ENCODE measurements at regions not wholly inside any gene's neighbourhood (a gene's known extent, or its start where the extent isn't known, plus 50 kb on each side); places are given as distances from the start of the nearest gene placed in this dataset.
A peak's percentile ranks its signal among the peaks of the same experiment; 100 is the strongest.
"Not testable (repeated sequence)": the region's sequence is repeated elsewhere in the genome, so short reads cannot be mapped to it uniquely, and the experiment has no call there.

DNA sequence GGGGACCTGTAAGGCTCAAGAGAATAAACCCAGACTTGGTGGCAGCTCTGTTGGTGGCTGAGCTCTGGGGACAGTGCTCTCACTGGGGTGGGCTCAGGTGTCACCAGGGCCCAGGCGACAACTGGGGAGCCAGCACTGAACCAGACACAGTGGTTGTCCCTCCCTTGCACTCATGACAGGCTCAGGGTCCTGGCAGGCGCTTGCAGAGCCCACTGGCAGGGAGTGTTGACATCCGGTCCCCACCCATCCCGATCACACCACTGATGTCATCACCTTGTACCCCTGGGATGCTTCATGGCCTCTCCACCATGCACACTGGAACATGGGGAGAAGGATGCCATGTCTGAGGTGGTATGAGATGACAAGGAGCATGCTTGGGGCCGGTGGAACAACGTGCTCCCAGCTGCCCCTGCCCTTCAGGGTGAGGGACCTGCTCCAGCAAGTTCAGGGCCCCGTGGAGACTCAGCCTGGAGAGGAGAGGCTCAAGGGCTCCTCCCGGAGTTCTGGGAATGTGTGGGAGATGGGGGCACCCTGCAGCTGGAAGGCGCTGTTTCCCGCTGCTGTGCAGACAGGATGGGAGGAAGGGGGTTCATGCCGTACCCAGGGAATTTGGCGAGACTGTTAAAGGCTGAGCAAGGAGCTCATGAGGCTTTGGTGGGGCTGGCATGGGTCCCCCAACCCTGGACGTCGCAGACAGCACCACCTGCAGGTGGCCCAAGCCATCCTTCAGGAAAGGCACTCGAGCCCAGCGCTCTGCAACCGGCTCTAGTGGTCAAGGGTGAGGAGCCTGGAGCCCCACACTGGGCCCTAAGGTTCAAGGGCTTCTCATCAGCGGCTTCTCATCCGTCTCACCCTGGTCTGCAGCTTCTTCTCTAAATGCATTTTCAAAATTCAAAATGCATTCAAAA, 141.1 kb upstream of the ZNF469 start:
- 77 to 79% methylated on average over 18 to 19 of the region's 19 CpGs for WGBS, 2 donors
- Histone ChIP-seq H3K4me1 (peaks cover 6 to 28% (median 18%) of the 10 kb centered on the region in 9 donors), H3K27ac (peak overlapping the region in 1 of 10 donors; percentile 16)
- H3K4me3 ChIP-seq; H3K27me3 ChIP-seq; H3K36me3 ChIP-seq; H3K9me3 ChIP-seq; DNase-seq; intact Hi-C loops (cut with DNase I); ATAC-seq: not testable (repeated sequence)
- TF ChIP-seq, protein P1, sequence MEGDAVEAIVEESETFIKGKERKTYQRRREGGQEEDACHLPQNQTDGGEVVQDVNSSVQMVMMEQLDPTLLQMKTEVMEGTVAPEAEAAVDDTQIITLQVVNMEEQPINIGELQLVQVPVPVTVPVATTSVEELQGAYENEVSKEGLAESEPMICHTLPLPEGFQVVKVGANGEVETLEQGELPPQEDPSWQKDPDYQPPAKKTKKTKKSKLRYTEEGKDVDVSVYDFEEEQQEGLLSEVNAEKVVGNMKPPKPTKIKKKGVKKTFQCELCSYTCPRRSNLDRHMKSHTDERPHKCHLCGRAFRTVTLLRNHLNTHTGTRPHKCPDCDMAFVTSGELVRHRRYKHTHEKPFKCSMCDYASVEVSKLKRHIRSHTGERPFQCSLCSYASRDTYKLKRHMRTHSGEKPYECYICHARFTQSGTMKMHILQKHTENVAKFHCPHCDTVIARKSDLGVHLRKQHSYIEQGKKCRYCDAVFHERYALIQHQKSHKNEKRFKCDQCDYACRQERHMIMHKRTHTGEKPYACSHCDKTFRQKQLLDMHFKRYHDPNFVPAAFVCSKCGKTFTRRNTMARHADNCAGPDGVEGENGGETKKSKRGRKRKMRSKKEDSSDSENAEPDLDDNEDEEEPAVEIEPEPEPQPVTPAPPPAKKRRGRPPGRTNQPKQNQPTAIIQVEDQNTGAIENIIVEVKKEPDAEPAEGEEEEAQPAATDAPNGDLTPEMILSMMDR (IDR thresholded peaks at IDR 0.05): peak in 1 of 9 donors; percentile 9

- H3K36me3 ChIP-seq; intact Hi-C loops (cut with DNase I); DNase-seq; H3K9me3 ChIP-seq; H3K27me3 ChIP-seq; H3K4me3 ChIP-seq: not testable (repeated sequence)
- Histone ChIP-seq H3K27ac (peak overlapping the region in 1 of 10 donors; percentile 52), H3K4me1 (peaks cover 6 to 27% (median 18%) of the 10 kb centered on the region in 9 donors)
- peak in 1 of 8 donors; percentile 5 for ATAC-seq
- WGBS, 2 donors: 74 to 76% methylated on average over 18 of the region's 18 CpGs
Observed at GRCh38 chr16:88242312-88243295, 140.2 kb upstream of the ZNF469 start.

GRCh38 chr16:88243921-88244320, 138.8 kb upstream of the ZNF469 start:
- H3K36me3 ChIP-seq; H3K9me3 ChIP-seq; H3K27me3 ChIP-seq; intact Hi-C loops (cut with DNase I); ATAC-seq; H3K27ac ChIP-seq; DNase-seq; H3K4me3 ChIP-seq: not testable (repeated sequence)
- 95 to 96% methylated on average over 3 of the region's 3 CpGs for WGBS, 2 donors
- H3K4me1 ChIP-seq: peaks cover 0 to 18% (median 9%) of the 10 kb centered on the region in 9 donors

DNA sequence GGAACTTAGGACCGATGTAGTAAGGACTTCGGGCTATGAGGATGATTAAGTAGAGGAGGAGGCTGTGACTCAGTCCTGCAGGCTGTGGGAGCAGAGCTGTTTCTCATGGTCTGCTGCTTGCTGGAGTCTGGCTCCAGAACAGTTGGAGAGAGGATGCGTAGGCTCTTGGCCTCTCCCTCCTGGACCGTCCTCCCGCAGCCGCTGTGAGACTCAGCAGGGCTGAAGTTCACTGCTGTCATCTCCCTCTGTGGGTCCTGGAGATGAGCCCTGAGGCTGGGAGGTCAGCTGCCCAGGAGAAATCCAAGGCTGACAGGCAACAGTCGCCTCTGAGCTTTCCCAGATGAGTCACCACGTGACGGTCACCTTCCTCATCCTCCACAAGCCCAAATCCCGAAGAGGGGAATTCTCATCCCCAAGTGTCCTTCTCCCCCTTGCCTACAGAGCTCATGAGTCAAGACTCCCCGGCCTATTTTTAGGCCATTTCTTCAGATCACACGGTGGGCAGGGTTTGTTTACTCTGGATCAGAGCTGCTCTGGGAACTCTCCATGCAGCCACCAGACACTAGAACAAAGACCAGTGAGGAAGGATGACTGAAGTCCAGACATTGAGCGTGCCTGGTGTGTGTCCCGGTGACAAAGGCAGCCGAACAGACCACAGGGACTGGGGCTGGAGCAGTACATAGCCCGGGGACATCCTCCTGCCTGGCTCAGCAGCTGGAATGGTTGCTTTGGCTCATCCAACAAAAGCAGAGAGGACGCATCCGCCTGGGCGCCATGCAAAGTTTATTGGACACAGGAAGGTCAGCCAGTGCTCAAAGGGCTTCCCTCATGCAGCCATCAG, 137.3 kb upstream of the ZNF469 start:
- H3K27ac ChIP-seq: peak overlapping the region in 8 of 10 donors; percentile 35 to 70 (median 62)
- WGBS, 2 donors: 30 to 32% methylated on average over 19 of the region's 19 CpGs
- peaks cover 0 to 16% (median 9%) of the 10 kb centered on the region in 9 donors for H3K4me1 ChIP-seq
- H3K9me3 ChIP-seq; H3K4me3 ChIP-seq; intact Hi-C loops (cut with DNase I); H3K36me3 ChIP-seq; H3K27me3 ChIP-seq: not testable (repeated sequence)
- ATAC-seq (peak; percentile 88 to 93 (median 92)), DNase-seq (peak; percentile 72 to 79)

- ATAC-seq; H3K27ac ChIP-seq; H3K36me3 ChIP-seq; intact Hi-C loops (cut with DNase I); H3K4me3 ChIP-seq; DNase-seq; H3K9me3 ChIP-seq; H3K27me3 ChIP-seq: not testable (repeated sequence)
- peaks cover 0 to 16% (median 9%) of the 10 kb centered on the region in 9 donors for H3K4me1 ChIP-seq
- WGBS, 2 donors: 94 to 98% methylated on average over 4 of the region's 4 CpGs
Observed at GRCh38 chr16:88246955-88247582, 135.7 kb upstream of the ZNF469 start.

DNA sequence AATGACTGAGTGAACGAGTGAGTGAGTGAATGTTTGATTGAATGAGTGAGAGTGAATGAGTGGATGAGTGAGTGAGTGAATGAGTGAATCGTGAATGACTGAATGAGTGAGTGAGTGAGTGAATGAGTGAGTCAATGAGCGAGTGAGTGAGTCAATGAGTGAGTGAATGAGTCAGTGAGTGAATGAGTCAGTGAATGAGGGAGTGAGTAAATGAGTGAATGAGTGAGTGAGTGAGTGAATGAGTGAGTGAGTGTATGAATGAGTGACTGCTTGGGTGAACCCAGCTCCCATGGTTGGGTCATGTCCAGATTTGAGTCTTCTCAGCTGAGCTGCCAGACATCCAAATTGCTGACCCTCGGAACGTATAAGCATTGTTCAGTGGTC, 135.2 kb upstream of the ZNF469 start:
- DNase-seq; H3K27me3 ChIP-seq; H3K36me3 ChIP-seq; H3K27ac ChIP-seq; intact Hi-C loops (cut with DNase I); H3K4me3 ChIP-seq; ATAC-seq; H3K9me3 ChIP-seq: not testable (repeated sequence)
- H3K4me1 ChIP-seq: peaks cover 0 to 16% (median 9%) of the 10 kb centered on the region in 9 donors
- whole genome bisulfite sequencing, 2 donors: 75 to 84% methylated on average over 5 of the region's 5 CpGs

DNA sequence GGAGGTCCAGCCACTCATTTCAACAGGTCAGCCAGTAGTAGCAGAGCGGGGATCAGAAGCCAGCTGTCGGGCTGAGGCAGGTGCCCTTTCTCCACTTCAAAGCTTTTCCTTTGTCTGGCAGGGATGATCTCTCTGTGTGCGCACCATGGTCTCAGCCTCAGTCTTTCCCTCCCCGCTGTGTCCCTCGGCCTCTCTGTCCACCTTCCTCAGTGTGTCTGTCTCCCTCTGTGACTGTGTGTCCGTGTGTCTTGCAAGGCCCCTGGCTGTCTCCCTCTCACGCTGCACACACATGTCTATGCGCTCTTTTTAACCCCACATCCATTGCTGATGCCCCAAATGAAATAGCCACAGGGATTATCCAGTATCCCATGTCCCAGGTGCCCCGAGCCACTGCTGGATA, 134.0 kb upstream of the ZNF469 start:
- ATAC-seq, DNase-seq: not testable (repeated sequence)

GRCh38 chr16:88250381-88250780, 132.4 kb upstream of the ZNF469 start:
- H3K4me3 ChIP-seq; ATAC-seq; DNase-seq; H3K27ac ChIP-seq; intact Hi-C loops (cut with DNase I); H3K4me1 ChIP-seq; H3K27me3 ChIP-seq; H3K36me3 ChIP-seq: not testable (repeated sequence)
- WGBS, 2 donors: 88 to 89% methylated on average over 5 of the region's 5 CpGs
- peaks cover 0 to 19% (median 4%) of the 10 kb centered on the region in 11 donors for H3K9me3 ChIP-seq

More for the DNA sequence above, 134.0 kb upstream of the ZNF469 start:
- peaks cover 0 to 16% (median 9%) of the 10 kb centered on the region in 9 donors for H3K4me1 ChIP-seq
- H3K27ac ChIP-seq; intact Hi-C loops (cut with DNase I); H3K9me3 ChIP-seq; H3K27me3 ChIP-seq; H3K36me3 ChIP-seq; H3K4me3 ChIP-seq: not testable (repeated sequence)
- WGBS, 2 donors: 80 to 84% methylated on average over 9 of the region's 9 CpGs
